ENCODE measurements at regions not wholly inside any gene's neighbourhood (a gene's known extent, or its start where the extent isn't known, plus 50 kb on each side); places are given as distances from the start of the nearest gene placed in this dataset.
A peak's percentile ranks its signal among the peaks of the same experiment; 100 is the strongest.
"Not testable (repeated sequence)": the region's sequence is repeated elsewhere in the genome, so short reads cannot be mapped to it uniquely, and the experiment has no call there.

DNA sequence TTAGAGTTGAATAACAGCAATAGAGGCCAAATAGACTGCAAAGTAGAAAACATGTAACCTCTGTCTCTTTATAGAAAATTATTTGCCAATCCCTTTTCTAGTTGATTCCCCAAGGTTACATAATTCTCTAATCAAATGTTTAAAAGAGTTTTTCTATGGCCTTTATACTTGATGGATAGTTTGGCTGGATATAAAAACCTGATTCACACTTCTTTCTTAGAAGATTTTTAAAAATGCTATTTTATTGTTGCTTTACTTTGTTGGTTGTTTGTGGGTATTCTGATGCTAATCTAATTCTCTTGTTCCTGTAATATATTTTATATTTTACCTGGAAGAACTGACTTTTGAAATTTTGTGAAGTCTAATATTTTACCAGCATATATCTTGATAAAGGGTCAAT, 331.1 kb upstream of the MTPN start:
- DNase-seq = no peak

DNA sequence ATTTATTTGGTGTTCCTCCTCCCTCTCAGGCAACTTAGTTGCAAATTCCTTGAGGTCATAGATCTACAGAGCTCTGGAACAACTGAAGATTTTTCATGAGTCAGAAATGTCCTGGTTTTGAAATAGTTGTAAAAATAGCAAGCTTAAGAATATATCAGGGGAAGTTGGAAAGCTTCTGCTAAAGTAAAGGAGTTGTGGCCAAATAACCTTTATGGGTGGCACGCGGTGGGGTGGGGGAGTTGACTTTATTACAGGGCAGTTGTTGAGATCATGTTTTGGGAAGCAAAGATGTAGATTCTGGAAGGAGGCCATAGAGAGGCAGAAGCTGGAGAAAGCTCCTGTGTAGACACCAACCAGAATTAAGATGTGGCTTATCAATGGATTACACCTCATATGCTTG, 326.0 kb upstream of the MTPN start:
- peak; percentile 30 for DNase-seq

DNA sequence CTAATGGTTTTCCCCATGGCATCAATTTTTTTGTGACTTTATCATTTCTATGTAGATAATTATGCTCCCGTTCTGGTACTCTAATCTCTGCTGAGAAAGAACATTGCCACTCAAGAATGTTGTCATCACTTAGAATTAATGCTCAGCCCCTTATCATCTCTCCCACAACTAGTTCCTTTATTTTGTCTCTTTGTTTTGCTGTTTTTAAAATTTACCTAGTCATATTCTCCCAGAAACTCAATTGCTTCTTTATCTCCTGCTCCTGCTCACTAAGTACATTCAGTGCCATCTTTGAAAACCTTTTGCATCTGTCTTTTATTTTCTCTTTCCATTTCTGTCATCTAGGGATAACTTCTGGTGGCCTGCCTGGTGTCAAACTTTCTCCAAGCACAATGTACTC, 324.9 kb upstream of the MTPN start:
- no peak for DNase-seq

DNA sequence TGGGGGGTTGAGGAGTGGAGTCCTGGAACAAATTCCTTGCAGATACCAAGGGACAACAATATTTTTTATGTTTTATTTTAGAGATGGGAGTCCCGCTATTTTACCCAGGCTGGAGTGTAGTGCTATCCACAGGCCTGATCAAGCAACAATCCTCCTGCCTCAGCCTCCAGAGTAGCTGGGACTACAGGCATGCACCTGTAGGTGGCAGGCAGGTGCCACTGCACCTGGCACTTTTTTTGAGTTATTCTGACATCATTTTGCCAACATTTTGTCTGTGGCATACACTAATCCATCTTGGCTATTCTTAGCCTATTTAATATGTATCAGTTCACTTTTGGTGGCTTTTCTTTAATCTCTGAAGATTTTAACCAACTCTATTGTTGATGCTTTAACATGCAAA, 317.8 kb upstream of the MTPN start:
- no peak for DNase-seq

DNA sequence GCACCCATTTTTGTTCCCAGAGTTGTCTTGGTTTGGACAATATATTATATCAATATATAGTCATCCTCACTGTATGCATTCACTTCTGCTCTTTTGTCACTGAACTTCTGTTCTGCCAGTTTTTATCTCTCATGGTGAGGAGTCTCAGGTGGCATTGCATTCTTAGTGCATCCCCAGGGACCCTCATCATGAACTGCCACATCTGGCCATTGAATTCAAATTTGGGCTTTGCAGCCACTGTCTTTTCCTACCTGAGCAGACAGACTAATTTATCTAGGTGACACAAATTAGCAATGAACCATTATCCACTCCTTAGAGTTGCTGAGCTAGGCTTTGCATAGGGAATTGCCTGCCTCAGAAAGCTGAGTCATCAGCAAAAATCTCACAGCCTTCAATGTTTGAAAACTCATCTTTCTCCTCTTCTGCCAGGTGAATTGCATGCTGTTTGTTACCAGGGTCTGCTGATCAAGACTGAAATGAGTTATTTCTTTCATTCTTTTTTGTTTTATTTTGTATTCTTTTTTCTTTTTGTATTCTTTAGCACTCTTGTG, 316.8 kb upstream of the MTPN start:
- DNase-seq = no peak

DNA sequence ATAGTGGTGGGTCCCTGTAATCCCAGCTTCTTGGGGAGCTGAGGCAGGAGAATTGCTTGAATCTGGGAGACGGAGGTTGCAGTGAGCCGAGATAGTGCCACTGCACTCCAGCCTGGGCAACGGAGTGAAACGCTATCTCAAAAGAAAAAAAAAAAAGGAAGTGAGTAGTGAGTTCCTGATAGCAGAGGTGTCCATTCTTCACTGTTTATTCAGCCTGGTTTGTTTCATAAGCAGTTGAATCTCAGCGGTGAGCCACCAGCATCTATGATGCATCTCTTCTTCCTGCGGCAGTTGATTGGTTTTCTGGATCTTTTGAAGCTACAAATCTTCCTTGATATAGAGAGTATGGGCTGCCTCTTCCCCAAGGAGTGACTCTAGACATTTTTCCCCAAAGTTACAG, 316.1 kb upstream of the MTPN start:
- no peak for DNase-seq

DNA sequence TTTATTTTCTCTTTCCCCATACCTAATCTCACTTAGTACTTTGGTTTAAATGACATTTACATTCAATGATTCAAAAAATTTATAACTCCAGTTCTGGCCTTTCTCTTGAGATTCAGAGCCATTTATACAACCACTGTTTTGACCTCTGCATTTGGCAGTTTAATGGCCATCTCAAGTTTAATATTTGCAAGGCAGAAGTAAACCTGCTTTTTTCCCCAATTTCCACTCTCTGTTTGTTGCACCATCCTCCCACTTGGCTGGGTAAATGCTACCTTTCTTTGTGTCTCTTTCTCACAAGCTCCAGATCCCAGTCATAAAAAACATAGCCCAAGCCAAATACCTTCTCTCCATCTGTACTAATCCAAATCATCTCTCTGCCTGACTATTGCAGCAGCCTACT, 315.2 kb upstream of the MTPN start:
- no peak for DNase-seq

DNA sequence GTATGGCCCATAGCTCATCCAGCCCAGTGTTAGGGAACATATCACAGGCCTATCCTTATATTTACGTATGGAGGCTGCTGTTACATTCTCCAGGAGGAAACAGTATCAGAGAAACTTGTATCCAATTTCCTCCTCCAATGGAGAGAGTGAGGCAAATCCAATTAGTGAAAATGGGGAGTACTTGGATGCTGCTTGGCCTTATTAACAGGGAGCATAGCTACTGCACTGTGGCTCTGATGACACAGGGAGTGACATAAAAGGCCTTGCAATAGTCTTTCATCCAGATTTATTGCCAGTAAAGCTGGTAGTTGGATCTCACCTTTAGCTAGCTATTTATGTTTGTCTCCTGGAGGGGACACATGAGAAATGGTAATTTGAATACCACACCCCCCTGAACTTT, 313.2 kb upstream of the MTPN start:
- DNase-seq = no peak

DNA sequence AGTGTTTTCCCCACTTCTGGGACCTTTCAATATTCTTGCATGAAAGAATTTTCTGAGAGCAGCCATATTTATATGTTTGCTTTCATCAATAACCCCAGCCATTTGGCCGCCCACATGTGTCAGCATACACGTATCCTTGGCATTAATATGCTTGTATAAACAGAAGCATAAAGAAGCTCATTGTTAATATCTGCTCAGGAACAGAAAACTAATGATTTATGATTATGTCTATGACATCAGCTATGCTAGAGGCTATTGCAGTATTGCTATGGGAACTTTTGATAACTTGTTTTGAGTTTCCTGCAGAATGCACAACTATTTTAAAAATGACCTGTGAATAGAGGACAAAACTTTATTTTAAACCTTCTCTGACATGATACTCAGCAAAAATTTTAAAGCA, 300.9 kb upstream of the MTPN start:
- no peak for DNase-seq

DNA sequence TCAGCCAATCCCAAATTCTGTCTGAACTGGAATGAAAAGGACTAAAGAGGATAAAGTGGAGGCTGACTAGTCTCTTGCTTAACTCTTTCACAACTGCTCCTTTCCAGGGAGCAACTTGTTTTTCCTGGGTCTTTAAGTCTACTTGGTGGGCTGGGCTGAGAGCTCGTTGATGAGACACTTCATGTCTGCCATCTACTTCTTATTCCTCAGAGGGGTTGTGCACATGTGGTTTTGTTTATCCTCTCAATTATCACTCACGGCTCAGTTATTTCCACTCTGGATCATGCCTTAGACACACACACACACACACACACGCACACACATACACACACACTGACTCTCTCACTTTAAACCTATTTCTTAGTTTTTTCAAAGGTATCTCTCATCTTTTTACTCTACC, 298.6 kb upstream of the MTPN start:
- peak; percentile 29 for DNase-seq

DNA sequence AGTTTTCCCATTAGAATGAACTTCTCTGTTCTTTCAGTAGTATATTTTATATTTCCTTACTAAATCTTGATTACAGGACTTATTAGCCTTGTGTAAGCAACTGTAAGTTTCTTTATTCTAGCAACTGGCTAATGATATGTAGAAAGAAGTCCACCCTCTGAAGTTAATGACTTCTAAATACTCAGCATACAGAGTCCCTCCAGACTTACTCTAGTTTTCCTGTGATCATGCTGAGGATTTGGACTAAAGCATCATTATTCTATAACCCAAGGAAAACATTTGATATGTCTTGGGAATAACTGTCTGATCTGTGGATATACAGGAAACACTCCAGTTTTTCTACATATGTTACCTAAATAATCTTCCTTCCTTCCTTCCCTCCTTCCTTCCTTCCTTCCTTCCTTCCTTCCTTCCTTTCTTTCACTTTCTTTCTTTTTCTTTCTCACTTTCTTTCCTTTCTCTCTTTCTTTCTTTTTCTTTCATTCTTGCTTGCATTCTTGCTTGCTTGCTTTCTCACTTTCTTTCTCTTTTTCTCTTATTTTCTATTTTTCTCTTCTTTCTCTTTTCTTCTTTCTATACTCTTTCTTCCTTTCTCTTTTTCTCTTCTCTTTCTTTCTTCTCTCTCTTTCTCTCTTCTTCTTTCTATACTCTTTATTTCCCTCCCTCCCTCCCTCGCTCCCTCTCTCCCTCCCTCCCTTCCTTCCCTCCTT, 297.6 kb upstream of the MTPN start:
- DNase-seq = no peak

DNA sequence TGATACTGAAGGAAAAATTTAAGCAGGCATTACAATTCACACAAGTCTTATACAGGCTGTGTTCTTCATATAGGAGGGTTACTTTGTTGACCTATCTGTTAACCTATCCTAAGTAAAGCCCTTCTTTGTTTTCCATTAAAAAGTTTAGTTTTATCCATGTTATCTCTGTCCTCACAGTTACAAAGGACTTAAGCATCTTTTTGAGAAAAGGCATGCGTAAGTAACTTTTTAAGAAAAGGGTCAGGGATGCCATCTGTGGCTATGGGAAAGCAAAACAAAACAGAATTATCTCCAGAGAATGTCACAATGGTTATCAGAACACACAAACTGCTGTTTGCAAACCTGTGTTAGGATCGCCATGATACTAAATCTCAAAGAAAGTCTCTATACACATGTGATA, 295.8 kb upstream of the MTPN start:
- DNase-seq = no peak

DNA sequence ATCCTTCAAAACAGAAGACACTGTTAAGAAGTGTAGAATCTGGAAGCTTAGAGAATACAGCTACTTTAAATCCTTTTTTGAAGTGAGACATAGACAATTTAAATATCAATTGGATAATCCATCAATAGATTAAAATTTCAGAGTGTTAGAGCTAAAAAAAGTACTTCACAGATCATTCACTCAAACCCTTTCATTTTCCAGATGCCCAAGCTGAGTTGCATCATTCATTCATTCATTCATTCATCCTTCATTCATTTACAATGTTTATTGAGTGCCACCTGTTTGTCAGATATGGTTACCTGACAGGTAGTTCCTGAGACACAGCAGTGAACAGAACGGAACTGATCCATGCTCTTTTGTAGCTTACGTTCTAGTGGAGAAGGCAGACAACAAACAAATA, 290.7 kb upstream of the MTPN start:
- DNase-seq = no peak

DNA sequence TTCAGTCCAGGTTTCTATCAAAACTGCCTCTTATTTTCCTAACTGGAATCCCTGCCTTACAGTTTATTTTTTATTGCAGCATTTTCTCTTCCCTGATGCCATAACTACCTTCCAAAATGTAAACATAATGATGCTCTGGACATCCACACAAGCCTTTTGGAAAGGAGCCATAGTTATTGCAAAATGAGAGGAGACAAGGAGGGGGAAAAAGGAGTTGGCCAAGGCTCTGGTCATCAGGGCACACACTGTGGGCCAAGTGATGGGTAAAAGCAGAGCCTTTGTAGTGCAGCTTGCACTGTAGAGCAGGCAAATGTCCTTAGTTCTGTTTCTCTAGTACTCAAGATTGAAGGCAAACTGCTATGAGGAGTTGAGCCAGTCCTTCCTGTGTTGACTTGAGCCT, 289.3 kb upstream of the MTPN start:
- no peak for DNase-seq

DNA sequence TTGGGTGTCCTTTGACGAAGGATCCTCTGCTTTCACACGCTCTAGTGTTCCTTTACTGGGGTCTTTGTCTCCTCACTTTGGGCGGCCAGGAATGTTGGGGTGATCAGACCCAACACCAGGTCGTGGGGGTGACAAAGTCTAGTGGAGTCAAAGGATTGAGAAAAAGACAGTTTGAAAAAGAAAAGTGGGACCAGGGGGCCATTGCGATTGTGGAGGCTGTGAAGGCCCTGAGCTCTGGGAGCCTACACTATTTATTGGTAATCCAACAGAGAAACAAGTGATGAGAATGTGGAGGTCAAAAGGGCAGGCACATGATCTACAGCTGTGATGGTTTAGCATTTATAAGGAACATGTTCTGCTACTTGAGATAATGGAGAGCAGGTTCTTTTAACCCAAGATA, 287.1 kb upstream of the MTPN start:
- DNase-seq = not testable (repeated sequence)

DNA sequence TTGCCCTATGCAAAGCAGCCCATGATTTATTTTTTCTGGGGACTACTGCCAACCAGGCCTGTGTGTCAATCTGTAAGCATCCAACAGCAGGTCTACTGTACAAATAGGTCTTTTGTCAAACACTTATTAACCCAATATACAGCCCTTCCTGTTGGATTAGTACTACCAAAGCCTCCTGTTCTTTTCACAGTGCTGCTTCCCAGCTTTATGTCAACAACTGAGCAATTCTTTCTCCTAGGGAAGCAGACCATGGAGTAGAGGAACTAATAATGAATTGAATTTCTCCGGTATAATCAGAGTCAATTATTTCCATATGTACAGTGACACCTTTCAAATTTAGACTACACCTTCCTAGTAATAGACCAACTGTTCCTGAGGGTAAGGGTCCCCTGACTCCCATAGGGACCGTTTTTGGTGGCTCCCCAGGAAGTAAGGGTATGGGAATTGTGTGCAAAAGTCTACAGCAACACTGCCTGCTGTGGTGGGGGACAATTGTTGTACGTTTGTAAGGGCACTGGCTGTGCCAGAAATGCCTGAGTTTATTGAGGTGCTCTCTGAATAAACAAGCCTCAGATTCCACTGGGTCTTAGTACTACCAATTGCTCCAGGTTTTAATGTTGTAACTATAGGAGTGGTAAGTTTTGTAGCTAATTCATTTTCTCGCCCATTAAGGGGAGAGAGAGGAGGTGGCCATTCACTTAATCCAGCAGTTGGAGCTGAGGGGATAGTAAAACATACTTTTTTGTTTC, 286.1 kb upstream of the MTPN start:
- DNase-seq = not testable (repeated sequence)

DNA sequence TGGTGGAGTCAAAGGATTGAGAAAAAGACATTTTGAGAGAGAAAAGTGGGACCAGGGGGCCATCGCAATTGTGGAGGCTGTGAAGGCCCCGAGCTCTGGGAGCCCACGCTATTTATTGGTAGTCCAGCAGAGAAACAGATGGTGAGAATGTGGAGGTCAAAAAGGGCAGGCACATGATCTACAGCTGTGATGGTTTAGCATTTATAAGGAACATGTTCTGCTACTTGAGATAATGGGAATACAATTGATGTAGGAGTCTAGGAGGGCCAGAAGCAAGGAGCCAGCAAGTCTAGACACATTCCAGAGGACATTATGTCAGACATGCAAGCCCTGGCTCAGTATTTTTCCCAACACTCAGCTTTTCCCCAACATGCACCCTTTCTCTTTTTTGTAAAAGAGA, 283.4 kb upstream of the MTPN start:
- DNase-seq = not testable (repeated sequence)

DNA sequence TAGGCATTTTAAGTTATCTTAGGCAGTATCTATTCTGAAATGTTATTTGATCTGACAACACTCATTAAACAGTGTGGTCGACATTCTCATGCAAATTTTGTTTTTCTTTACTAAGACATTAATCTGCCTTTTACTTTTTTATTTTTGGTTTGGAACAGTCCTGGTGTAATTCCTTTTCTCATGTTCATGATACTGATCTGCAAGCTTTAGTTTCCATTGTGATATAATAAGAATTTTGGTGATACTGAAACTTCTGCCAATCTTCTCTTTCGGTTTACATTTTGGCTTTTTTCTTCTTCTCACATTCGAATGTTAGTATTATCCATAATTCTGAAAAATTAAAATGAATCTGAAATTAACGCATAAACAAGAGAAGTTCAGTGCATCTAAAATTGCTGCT, 281.9 kb upstream of the MTPN start:
- no peak for DNase-seq

DNA sequence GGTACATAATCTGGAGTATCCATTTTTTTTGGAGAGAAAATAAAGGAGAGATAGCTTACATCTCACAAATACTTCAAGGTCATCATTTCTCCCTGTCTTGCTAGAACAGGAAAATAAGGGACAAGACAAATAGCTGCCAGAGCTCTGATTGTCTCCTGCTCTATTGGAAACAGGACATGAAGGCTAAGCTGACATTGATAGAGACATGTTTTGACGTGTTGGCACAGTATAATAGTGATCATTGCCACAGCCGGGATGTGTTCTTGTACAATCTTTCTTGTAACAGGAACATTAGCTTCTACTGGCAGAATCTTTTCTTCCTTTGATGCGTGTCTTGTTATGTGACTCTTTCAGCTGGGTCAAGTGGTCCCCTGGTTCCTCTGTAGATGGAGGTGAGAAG, 279.3 kb upstream of the MTPN start:
- DNase-seq = no peak

DNA sequence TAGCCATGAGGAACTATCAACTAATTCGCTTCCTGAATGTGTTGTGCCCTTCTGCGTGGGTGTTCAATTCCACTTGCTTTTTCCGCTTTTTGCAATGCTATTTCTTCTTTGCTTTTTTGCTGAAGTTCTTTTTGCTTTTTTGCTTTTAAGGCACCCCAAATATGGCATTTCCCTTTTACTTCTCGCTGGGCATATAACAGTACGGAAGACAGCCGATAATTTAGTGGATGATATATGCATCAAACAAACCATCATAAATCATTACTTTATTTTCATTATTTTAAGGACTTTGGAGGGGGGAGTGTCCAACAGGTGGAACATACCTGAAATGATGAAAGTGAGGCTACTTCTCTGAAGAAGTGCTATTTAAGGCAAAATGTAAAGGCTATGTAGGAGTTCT, 277.0 kb upstream of the MTPN start:
- DNase-seq = no peak

DNA sequence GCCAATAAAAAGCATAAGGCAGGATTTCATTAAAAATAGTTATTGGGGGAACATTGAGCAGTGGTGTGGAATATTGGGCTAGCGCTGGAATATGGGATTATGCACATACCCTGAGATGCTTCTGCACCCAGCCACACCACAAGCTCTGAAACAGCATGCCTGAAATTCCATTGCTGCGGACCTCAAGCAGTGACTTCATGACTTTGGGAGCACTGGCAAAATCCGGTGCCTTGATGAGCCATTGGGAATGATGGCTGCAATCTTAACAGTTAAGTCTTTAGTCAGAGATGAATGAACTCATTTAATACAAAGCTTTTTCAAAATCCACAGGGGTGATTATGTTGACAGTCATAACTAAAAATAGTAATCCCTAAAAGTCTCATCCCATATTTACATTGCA, 274.7 kb upstream of the MTPN start:
- peak; percentile 43 for DNase-seq

DNA sequence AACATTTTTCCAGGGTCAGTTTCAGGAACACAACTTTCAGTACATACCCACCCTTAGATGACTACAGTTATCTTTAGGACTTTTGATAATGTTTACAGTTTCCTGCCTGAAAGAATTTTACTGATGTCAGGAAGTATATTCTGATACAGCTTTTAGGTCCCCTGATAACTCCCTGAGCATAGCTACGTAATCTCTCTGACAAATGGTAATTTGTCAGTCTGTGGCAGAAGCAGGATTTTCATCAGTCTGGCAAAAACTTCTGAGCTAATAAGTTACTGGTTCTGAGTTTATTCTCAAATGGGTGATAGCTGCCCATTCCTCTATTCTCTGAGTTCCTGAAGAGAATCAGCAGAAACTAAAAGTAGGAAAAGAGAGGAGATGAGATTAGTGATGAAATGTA, 270.1 kb upstream of the MTPN start:
- no peak for DNase-seq

DNA sequence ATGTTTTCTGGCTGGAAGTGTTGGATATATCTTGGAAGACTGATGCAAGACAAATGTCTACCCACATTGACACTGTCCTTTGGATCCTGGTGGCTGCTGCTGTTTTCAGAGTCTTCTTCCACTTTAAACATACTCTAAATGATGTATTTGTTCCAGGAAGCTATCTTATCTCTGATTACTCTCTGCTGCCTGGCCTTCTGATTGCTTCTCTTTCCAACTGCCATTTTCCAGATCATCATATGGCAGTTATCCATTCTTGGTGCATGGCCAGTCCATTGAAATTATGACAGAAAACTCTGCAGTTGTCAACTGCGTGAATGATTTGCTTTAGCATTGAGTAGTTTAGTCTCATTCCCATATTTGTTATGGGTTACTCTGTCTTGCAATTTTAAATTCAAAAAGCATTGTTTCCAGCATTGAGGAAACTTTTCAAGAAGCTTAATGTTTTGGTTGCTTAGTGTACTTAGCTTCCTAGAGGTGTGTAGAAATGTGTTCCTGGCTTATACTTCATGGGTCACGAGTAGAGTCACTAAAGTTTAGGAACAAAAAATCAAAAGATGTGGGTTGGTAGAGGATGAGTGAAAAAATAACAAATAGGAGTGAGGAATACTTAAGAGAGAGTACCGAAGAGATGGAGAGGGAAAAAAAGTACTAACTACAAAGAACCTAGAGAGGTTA, 268.3 kb upstream of the MTPN start:
- DNase-seq = no peak

DNA sequence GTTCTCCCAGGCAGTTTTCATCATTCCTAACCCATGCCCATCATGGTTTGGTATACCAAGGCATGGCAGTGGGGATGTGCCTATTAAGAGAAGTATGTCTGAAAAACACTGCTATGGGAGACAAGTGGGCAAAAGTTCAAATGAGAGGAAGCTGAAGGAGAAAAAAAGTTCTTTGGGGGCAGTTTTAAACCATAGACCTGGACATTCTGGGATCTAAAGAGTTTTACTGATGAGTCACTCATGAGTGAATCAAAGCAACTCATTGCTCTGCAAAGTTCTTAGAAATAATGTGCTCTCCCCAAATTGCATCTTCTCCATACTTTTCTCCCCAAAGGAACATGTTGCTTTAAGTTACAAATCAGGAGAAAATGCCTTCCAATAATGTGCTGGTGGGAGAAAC, 256.9 kb upstream of the MTPN start:
- peak; percentile 18 for DNase-seq

Measured in fibroblast of skin of right biceps (primary cell).